Sigmoid colon (tissue), 3 donors: ENCODE measurements at regions not wholly inside any gene's neighbourhood (a gene's known extent, or its start where the extent isn't known, plus 50 kb on each side); places are given as distances from the start of the nearest gene placed in this dataset.

Experiments used
- POLR2A ChIP-seq, 2 donors: fragments of 450-650 bp; IDR thresholded peaks; one replicate each; pipeline ENCODE4 v1.6.1; 2016; ENCODE audit warnings: antibody characterized with exemption in 2 of 2, mild to moderate bottlenecking in 2 of 2, moderate library complexity in 2 of 2
- TF ChIP-seq, protein P1 (sequence below), 4 experiments: fragments of 450-650 bp in 3 of 4; fragments of 200-600 bp in 1 of 4; IDR thresholded peaks; one replicate each; pipeline ENCODE4 v1.5.1; 2016 to 2019; ENCODE audit warnings: antibody characterized with exemption in 4 of 4, mild to moderate bottlenecking in 3 of 4, moderate library complexity in 2 of 4

DNA sequence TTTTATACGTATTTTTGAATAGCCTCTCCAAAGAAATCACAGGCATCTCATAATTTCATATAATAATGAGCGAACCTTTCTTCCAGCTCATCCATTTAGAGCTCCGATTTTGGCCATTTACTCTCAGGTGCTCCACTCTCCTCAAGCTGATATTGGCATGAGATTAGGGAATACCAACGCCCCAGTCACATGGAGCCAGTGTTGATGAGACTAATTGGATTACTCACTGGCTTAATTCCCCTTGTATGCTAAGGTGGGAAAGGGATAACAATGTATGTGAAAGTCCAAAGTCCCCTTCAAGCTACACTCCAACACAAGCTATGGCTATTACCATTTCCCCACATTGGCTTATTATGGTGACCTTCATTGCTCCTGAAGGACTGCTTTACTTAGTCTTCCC is 76.6 kb upstream of the NAV3 start:
- TF ChIP-seq, protein P1, sequence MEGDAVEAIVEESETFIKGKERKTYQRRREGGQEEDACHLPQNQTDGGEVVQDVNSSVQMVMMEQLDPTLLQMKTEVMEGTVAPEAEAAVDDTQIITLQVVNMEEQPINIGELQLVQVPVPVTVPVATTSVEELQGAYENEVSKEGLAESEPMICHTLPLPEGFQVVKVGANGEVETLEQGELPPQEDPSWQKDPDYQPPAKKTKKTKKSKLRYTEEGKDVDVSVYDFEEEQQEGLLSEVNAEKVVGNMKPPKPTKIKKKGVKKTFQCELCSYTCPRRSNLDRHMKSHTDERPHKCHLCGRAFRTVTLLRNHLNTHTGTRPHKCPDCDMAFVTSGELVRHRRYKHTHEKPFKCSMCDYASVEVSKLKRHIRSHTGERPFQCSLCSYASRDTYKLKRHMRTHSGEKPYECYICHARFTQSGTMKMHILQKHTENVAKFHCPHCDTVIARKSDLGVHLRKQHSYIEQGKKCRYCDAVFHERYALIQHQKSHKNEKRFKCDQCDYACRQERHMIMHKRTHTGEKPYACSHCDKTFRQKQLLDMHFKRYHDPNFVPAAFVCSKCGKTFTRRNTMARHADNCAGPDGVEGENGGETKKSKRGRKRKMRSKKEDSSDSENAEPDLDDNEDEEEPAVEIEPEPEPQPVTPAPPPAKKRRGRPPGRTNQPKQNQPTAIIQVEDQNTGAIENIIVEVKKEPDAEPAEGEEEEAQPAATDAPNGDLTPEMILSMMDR (IDR thresholded peaks at IDR 0.05) = no peak
- no peak for TF ChIP-seq POLR2A (IDR thresholded peaks at IDR 0.05)
